ENCODE measurements at regions not wholly inside any gene's neighbourhood (a gene's known extent, or its start where the extent isn't known, plus 50 kb on each side); places are given as distances from the start of the nearest gene placed in this dataset.
A peak's percentile ranks its signal among the peaks of the same experiment; 100 is the strongest.
"Not testable (repeated sequence)": the region's sequence is repeated elsewhere in the genome, so short reads cannot be mapped to it uniquely, and the experiment has no call there.

DNA sequence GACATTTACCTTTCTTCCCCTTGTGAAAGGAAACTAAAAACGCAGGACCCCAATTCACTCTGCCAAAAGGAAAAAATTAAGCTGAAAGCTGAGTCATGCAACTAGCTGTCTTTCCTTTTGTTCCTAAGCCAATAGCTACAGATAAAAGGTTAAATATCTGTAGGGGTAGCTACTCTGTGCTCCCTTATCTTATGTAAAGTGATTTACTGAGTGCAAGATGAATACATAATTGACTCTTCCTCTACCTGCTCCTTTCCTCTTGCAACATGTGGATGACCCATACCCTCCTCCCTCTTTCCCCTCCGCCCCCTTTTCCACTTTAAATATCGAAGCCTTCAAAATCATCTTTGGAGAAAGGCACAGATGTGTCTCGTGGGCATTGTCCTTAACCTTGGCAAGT, 68.0 kb upstream of the ZNF157 start:
- DNase-seq (ENCODE audit: extremely low spot score, insufficient read length, low read depth) (no peak), FAIRE-seq (no peak)

GRCh38 chrX:47306471-47307023, 63.8 kb upstream of the ZNF157 start:
- DNase-seq (ENCODE audit: extremely low spot score, insufficient read length, low read depth); FAIRE-seq: not testable (repeated sequence)

DNA sequence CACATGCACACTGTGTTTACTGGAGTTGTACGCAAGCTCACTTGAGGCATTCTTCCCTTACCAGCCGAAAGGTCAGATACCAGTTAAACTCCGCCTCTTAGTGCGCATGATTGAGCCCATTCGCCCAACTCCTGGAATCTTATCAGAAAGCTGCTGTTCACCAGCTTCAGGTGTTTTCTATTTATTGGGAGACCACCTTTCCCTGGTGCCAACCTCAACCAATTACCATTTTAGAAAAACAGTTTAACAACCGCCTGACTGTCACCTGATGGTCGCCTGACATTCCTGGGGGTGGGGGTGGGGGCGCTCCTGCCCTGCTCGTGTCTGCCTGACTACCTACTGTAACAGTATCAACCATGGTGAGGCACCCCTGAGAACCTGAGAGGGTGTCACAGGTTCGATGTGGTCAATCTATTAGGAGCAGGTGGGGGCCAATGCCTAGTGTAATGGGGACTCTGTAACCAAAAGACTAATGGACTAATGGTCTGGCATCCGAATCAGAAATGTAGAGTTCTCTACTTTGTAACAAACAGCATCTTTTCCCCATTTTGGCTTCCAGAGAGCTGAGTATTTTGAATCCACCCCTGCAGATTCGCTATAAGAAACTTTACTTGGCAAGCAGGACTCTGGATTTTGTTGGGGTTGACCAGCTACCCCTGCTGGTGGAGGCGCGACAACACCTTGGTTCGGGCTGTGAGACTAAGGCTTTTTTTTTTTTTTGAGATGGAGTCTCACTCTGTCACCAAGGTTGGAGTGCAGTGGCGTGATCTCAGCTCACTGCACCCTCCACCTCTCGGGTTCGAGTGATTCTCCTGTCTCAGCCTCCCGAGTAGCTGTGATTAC, 58.2 kb upstream of the ZNF157 start:
- DNase-seq (ENCODE audit: extremely low spot score, insufficient read length, low read depth) (no peak), FAIRE-seq (peak; percentile 35)

GRCh38 chrX:47313056-47313455, 57.3 kb upstream of the ZNF157 start:
- no peak for DNase-seq (ENCODE audit: extremely low spot score, insufficient read length, low read depth)
- no peak for FAIRE-seq

- DNase-seq (ENCODE audit: extremely low spot score, insufficient read length, low read depth) = no peak
- no peak for FAIRE-seq
Observed at GRCh38 chrX:47316276-47317025, 53.9 kb upstream of the ZNF157 start.

Measured in GM18507 (cell line).